HG03439 (cell line): ENCODE measurements at regions not wholly inside any gene's neighbourhood (a gene's known extent, or its start where the extent isn't known, plus 50 kb on each side); places are given as distances from the start of the nearest gene placed in this dataset.
"Not testable (repeated sequence)": the region's sequence is repeated elsewhere in the genome, so short reads cannot be mapped to it uniquely, and the experiment has no call there.

Source experiments
- ATAC-seq: cut with Tn5 transposase; IDR thresholded peaks from one replicate; pipeline ENCODE4 v1.9.1; 2021; ENCODE audit warnings: mild to moderate bottlenecking, moderate library complexity; ENCODE audit not compliant: unreplicated experiment

DNA sequence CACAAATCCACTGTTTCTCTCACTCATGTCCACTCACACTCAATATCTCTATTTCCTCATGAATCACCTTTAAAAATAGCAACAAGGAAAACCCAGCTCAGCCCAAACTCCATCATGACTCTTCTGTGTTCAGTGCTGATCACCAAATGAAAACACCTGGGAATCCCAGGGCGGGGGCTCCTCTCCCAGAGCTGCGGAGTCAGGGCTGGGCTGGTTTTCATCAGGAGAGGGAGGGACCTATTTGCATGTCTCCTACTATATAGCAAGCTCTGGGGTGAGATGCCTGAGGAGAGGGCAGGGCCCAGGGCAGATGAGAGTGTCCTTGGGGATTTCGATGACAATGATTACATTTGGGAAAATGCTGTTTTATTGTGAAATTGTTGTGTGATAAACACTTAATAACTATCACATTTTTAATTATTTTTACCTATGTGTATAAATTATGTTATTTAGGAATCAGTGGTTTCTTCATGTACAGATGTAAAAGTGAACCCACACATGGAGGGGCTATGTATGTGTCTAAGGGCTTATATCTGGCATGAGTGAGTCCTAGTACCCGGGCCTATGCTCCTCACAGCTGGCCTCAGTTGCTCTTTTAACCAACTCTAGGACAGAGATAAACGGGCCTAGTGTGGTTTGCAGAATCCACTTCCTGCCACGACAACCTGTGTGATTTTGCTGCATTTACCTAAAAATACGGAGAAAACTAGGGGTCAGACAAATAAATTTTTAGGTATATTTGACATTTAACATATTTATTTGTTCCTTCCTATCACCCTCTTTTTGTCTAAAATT is 1131.9 kb downstream of the TMEM121 start:
- ATAC-seq, result not testable (repeated sequence)

DNA sequence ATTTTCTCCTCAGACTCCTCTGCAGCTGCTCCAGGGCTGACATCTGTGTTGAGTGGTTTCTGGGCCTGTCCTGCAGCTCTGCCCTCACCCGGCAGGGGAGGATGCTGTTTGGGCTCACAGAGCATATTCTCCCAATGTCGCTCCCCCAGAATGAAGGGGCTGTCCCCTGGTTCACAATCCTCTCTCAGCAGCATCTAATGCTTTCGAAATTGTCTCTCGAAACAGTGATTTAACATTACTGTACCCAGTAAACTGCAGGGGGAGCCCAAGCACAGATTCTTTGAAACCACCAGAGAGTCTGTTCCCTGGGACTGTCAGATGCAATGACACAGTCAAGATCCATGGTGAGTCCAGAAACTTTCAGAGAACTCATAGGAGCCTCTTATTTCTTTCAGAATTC is 1135.2 kb downstream of the TMEM121 start:
- not testable (repeated sequence) for ATAC-seq

DNA sequence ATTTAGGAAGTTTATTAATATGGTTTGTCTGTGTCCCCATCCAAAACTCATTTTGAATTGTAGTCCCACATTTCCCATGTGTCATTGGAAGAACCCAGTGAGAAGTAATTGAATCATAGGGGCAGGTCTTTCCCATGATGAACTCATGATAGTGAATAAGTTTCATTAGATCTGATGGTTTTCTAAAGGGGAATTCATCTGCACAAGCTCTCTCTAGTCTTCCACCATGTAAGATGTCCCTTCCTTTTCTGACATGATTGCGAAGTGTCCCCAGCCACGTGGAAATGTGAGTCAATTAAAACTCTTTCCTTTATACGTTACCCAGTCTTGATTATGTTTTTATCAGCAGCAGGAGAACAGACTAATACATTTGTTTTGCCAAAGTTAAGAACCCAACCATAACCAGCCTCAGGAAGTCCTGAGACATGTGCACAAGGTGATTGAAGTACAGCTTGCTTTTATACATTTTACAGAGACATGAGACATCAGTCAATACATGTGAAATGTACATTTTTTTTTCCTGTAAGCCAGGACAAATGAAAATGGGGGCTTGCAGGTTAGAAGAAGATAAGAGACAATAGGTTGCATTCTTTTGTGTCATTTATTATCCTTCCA is 1136.7 kb downstream of the TMEM121 start:
- no peak for ATAC-seq

DNA sequence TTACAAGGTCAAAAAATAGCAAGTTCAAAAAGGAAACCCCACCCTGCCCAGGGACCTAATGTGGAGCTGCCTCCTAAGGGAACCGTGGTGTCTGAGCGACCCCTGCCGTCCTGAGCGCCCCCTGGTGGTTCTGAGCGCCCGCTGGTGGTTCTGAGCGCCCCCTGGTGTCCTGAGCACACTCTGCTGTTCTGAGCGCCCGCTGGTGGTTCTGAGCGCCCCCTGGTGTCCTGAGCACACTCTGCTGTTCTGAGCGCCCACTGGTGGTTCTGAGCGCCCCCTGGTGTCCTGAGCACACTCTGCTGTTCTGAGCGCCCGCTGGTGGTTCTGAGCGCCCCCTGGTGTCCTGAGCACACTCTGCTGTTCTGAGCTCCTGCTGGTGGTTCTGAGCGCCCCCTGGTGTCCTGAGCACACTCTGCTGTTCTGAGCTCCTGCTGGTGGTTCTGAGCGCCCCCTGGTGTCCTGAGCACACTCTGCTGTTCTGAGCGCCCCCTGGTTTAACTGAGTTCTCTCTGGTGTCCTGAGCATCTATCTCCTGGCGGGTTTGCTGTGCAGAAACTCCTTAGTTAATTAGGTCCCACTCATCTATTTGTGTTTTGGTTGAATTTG is 1137.5 kb downstream of the TMEM121 start:
- not testable (repeated sequence) for ATAC-seq

DNA sequence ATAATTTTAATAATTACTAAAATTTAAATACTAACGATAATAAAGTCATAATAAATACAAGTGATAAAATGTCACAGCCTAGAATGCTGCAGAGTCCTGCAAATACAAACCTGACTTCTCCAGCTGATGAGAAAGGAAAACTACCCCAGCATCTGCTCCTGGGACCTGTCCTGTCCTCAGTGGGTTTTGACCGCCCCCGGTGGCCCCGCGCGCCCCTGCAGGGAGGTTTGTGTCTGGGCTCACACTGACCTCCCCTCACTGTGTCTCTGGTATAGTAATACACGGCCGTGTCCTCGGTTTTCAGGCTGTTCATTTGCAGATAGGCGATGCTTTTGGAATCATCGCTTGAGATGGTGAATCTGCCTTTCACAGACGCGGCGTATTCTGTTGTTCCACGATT is 1139.4 kb downstream of the TMEM121 start:
- no peak for ATAC-seq

DNA sequence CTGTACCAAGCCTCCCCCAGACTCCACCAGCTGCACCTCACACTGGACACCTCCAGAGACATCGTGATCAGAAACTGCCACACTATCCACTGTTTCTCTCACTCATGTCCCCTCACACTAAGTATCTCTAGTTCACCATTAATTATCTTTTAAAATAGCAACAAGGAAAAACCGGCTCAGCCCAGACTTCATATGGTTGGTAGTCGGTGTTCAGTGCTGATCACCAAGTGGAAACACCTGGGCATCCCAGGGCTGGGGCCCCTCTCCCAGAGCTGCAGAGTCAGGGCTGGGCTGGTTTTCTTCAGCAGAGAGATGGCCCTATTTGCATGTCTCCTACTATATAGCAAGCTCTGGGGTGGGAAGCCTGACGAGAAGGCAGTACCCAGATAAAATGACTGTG is 1140.0 kb downstream of the TMEM121 start:
- ATAC-seq, result no peak

DNA sequence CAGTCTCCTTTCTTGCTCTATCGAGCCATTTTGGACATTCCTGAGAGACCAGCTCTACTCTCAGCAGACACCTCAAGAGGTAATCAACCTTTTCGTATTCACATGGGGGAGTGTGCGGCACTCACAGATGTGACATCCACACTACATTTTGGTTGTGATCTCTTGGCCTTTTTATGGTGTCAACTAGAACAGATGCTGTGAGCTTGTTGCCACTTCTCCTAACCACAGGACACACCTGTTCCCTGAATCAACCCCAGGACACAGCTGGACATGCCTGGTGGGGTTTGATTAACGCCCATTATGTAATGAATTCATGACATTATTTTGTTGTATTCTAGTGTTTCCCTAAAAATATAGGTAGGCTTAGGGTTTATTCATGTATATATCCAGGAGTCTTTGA is 1143.6 kb downstream of the TMEM121 start:
- no peak for ATAC-seq

DNA sequence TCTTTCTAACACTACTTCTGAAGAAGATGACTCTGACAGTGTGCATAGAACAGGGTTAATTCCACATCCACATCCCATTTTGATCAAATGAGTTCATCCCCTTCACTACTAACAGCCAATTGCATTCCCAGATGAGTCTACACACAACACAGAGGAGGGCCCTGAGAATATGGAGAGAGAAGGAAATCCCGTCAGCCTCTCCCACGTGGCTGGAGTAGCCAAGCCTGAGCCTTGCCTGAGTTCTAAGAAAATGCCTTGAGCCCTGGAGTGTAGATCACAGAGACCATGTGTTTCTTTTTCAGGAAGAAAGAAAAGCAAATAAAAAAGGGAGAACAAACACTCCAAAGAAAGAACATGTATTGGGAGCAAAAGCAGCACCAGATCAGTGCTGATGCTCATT is 1147.7 kb downstream of the TMEM121 start:
- ATAC-seq, result not testable (repeated sequence)

DNA sequence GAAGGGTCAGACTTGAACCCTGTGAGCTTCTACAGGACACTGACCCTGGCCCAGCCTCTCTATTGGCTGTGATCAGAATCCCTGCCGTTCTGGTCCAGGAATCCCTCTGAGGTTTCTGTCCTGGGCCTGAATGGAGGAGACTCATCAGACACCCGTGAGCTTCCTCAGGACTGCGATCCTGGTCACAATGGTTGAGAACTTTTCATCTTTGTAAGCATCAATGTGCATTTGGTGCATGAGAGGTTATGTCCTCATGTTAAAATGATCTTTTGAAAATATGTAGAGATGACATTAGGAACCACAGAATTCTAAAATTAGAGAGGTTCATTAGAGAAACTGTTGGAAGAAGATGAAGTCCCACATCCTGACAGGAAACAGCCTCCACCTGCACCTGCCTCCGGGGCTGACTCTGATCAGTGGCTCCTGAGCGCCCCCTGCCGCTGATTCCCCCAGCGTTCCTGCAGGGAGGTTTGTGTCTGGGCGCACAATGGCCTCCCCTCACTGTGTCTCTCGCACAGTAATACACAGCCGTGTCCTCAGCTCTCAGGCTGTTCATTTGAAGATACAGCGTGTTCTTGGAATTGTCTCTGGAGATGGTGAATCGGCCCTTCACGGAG is 1148.2 kb downstream of the TMEM121 start:
- not testable (repeated sequence) for ATAC-seq

DNA sequence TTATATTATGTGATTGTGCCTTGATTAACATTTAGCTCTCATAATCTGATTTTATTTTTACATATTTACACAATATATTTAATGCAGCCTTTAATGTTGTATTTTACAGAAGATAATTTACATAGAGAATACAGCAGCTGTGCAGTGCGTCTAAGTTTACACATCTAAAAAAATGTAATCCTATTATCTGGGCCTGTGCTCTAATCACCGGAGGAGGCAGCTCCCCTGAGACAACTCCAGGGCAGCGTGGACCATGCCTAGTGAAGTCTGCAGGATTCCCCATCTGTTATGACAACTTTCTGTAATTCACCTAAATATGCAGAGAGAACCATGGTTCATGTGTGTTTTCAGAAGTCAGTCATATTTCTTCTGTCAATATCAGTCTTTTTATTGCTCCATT is 1149.3 kb downstream of the TMEM121 start:
- not testable (repeated sequence) for ATAC-seq

DNA sequence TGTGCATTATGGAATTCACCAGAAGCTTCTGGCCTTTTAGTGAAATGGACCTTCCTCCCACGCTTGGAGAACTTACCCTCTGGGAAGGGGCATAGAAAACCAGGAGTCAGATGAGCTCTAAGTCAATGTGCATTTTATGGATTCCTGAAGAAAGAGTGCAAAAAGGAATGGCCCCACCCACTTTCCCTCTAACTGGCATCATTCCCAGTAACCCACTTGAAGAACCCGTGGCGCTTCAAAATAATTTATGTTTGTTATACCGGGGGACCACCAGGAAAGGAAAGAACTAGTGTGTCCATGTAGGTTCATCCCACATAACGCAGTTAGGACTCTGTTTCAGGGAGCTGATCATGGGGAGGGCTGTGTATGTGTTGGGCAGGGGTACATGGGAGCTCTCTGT is 1153.4 kb downstream of the TMEM121 start:
- no peak for ATAC-seq

DNA sequence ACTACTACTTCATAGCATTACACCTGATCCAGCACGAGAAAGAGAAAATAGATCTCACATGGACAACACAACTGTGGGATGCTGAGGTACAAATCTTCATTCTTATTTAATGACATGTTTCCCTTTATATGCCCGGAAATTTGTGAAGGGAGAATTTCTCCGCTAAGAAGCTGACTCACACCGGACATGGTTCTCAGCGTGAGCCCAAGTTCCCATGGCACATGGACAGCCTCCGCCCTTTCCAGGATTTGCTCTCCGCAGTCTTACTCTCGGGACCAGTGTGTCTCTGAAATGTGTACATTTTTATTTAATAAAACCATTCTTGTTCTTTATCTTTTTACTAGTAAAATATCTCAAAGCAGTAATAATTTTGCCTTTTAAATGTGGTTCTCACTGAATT is 1154.8 kb downstream of the TMEM121 start:
- ATAC-seq, result no peak

DNA sequence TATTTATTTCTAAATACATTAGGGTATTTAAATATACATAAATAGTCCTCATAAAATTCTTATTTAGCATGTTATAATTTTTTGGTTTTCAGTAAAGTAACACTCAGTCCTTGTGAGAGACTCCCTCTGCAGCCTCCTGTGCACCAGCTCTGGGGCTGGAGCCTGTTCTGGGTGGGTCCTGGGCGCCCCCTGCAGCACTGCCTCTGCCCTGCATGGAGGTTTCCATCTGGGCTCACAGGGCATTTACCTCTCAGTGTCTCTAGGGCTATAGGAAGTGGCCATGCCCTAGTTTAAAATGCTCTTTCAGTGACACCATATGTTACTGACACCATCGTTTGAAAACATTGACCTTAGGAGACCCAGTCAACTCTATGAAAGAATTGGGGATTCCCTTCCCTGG is 1155.2 kb downstream of the TMEM121 start:
- no peak for ATAC-seq

DNA sequence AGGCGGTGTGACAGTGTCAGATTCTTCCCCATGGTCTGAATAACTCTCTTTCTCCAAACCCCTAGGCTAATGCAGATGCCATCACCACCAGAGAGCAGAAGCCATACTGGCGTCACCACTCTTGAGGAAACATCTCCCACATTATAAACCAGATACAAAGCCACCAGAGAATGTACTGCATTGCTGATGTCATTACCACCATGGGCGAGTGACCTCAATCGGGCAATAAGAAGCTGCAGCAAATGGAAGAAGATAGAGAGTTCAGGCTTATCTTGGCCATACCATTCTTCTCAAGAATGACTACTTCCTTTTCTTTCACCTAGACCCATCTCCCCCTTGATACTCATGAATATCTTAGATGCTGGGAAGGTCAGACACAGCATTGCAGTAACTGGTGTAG is 1157.2 kb downstream of the TMEM121 start:
- no peak for ATAC-seq

DNA sequence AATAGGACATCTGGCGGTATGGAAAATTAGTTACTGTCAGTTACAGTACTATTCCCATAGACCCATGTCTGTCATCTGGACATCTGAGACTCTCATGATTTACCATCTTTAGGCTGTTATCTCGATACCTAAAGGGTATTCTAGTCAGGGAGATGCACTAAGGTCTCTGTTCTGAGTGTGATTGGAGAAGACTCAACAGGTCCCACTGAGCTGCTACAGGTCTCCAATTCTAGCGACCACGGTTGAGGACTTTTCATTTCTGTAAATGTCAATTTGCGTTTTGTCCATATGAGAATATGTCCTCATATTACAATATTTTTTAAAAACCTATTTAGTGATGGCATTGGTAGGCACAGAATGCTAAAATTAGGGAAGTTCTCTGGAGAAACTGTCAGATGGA is 1160.2 kb downstream of the TMEM121 start:
- no peak for ATAC-seq

DNA sequence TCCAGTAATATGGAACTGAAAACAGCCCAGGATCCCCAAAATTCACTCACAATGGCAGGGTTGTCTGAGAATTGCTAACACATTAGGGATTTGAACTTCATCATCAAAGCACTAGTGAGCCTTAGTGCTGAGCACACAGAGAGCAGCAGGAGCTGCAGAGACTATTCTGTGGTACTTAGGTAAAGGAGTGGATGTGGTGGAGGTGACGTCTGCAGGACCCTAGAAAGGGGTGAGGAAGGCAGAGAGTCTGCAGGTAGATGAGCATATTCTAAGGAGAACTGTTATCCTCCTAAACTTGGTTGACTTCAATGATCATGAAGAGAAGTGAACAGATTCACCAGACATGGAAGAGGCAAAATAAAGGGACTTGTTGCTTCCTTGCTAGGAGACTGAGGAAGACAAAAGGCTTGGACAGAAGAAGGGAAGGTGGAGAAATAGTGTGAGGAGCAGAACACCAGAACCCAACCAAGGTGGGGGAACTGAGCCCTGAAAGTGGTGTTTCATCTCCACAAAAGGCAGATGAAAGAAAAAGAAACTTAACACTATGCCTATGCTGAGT is 1164.0 kb downstream of the TMEM121 start:
- ATAC-seq, result no peak

DNA sequence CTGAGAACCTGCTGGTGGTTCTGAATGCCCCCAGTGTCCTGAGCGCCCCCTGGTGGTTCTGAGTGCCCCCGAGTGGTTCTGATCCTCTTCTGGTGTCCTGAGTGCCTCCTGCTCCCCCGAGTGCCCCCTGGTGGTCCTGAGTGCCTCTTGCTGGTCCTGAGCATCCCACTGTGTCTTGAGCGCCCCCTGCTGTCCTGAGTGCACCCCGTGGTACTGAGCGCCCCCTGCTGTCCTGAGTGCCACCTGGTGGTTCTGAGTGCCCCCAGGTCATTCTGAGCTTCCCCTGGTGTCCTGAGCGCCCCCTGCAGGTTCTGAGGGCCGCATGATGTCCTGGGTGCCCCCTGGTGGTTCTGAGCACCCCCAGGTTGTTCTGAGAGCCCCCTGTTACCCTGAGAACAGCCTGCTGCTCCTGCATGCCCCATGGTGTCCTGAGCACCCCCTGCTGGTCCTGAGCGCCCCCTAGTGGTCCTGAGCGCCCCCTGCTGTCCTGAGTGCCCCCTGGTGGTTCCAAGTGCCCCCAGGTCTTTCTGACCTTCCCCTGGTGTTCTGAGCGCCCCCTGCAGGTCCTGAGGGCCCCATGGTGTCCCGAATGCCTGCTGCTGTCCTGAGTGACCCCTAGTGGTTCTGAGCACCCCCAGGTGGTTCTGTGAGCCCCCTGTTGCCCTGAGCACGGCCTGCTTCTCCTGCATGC is 1165.4 kb downstream of the TMEM121 start:
- peak; percentile 67 for ATAC-seq

DNA sequence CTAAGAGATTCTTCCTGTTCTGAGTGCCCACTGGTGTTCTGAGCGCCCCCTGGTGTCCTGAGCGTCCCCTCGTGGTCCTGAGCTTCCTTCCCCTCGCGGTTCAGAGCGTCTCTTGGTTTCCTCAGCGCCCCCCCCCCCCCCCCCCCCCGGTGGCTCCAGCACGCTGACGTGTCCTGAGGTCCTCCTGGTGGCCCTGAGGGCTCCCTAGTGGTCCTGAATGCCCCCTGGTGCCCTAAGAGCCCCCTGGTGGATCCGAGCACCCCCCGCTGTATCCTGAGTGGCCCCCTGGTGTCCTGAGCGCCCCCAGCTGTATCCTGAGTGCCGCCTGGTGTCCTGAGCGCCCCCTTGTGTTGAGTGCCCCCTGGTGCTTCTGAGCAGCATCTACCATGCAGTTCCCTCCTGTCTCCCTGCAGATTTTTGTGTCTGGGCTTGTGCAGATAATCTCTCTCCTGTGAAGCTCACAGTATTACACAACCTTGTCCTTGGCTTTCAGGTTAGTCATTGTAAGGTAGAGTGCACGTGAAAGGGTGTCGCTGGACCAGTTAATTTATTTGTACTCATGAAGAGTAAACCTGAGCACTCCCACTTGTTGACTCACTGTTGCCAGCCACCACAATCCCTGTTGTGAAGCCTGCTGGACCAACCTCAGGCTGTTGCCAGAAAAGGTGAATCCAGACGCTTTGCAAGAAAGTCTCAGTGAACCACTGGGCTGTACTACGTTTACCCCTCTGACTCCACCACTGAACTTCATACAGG is 1168.4 kb downstream of the TMEM121 start:
- no peak for ATAC-seq

DNA sequence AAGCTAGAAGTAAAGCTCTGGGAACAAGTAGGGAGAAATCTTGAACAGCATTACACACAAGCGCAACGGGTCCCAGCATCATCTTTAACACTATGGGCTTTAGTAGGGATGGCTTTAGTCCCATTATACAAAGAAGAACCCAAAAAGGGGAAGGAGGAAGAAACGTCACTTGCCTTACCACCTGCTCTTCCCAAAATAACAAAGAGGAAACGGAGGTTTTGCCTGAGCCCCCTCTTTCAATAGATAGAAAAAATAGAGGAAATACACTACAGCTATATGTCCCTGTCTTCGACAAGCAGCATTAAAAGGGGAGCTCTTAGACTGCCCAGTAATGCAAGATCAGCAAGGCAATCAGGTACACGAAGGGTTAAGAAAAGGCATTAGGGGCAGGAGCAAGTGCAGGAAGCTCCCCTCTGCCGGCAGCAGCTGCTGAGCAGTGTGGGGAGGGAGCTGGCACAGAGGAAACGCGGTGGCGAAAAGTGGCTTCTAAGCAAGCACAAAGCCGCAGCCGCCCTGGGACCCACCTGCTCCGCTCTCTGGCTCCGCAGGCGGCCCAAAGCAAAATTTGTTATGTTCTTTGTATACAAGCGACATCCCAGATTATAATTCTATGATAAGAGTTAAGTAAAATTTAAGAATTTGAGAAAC is 1172.4 kb downstream of the TMEM121 start:
- ATAC-seq, result not testable (repeated sequence)

DNA sequence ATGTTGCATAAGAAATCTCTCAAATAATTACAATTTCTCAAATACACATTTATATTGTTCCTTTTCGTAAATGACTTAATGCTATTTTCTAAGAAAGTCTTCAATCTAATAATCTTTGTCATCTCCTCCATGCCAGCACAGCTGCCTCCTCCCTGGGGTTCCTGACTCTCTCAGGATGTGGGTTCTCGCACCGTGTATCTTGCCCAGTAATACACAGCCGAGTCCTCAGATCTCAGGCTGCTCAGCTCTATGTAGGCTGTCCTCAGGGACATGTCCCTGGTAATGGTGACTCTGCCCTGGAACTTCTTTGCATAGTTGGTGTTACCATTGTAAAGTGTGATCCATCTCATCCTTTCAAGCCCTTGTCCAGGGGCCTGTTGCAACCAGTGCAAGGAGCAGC is 1177.3 kb downstream of the TMEM121 start:
- ATAC-seq, result not testable (repeated sequence)
